ENCODE measurements at regions not wholly inside any gene's neighbourhood (a gene's known extent, or its start where the extent isn't known, plus 50 kb on each side); places are given as distances from the start of the nearest gene placed in this dataset.
"Not testable (repeated sequence)": the region's sequence is repeated elsewhere in the genome, so short reads cannot be mapped to it uniquely, and the experiment has no call there.

DNA sequence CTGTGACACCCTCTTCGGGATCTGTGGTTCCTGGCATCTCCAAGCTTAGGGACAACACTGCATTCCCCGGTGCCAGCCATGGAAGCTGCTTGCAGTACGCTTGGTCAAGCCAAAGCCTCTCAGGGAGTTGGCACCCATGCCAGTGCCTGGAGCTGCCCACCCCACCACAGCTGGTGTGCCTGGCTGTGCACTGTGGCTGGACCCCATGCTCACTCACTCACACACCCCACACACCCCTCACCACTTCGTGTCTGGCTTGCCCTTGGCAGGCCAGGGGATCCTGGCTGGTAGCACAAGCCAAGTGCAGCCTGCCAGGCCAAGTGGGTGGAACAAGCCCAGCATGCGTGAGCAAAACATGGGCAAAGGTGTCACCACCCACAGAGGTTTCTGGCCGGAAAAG is 324.5 kb upstream of the PTGER4 start:
- no peak for TF ChIP-seq CTCF (IDR thresholded peaks at IDR 0.05)
- no peak overlapping the region for H3K27ac ChIP-seq
- no peak for DNase-seq (ENCODE audit: low spot score)
- no peak overlapping the region for H3K4me3 ChIP-seq

DNA sequence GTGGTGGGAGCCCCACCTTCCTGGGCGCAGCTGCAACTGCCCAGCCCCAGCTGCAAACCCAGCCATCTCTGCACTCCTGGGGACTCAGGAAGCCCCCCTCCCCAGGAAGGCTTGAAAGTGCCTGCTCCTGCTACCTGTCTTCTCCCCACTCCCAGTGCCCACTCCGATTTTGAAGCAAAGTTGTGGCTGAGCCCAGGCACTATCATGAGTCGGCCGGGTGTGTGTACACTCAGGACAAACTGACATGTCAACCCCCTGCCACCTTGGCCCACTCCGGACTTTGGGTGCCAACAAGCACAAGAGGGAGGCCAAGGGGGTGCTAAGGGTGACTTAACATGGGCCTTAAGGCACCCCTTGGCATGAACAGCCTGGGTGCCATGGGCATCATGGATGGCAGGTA is 325.5 kb upstream of the PTGER4 start:
- no peak for TF ChIP-seq CTCF (IDR thresholded peaks at IDR 0.05)
- no peak for DNase-seq (ENCODE audit: low spot score)
- Histone ChIP-seq H3K27ac (no peak overlapping the region), H3K4me3 (no peak overlapping the region)

DNA sequence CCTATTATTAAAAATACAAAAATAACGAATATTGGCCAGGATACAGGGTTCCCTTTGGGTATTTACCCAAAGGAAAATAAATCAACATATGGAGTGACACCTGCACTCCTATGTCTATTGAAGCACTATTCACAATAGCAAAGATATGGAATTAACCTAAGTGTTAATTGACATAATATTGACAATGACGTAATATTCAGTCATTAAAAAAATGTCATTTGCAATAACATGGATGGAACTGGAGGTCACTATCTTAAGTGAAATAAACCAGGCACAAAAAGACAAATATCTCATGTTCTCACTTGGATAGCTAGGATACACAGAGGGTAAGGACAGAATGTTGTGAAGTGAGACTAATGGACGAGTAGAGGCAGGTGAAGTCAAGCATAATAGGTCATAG is 326.3 kb upstream of the PTGER4 start:
- TF ChIP-seq CTCF (IDR thresholded peaks at IDR 0.05), result no peak
- no peak for DNase-seq (ENCODE audit: low spot score)
- H3K27ac ChIP-seq, result no peak overlapping the region
- no peak overlapping the region for H3K4me3 ChIP-seq

- H3K27ac ChIP-seq, result no peak overlapping the region
- TF ChIP-seq CTCF (IDR thresholded peaks at IDR 0.05), result no peak
- no peak for DNase-seq (ENCODE audit: low spot score)
- H3K4me3 ChIP-seq, result no peak overlapping the region
Measured at GRCh38 chr5:40347981-40348725, 331.6 kb upstream of the PTGER4 start.

GRCh38 chr5:40346901-40347300 is 332.8 kb upstream of the PTGER4 start:
- Histone ChIP-seq H3K4me3 (no peak overlapping the region), H3K27ac (no peak overlapping the region)
- no peak for TF ChIP-seq CTCF (IDR thresholded peaks at IDR 0.05)
- DNase-seq (ENCODE audit: low spot score), result no peak

DNA sequence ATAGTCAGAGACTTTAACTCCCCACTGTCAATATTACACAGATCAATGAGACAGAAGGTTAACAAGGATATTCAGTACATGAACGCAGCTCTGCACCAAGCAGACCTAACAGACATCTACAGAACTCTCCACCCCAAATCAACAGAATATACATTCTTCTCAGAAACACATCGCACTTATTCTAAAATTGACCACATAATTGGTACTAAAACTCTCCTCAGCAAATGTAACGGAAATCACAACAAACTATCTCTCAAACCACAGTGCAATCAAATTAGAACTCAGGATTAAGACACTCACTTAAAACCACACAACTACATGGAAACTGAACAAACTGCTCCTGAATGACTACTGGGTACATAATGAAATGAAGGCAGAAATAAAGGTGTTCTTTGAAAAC is 341.3 kb upstream of the PTGER4 start:
- not testable (repeated sequence) for H3K27ac ChIP-seq; H3K4me3 ChIP-seq; DNase-seq (ENCODE audit: low spot score)

DNA sequence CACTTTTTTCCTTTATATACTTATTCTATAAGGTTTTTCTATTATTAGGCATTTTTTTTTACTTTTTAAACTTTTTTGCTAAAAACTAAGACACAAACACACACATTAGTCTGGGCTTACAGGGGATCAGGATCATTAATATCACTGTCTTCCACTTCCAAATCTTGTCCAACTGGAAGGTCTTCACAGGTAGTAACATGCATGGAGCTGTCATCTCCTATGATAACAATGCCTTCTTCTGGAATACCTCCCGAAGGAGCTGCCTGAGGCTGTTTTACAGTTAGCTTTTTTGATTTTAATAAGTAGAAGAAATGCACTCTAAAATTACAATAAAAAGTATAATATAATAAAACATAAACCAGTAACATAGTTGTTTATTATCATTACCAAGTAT is 345.5 kb upstream of the PTGER4 start:
- H3K27ac ChIP-seq, result no peak overlapping the region
- no peak for DNase-seq (ENCODE audit: low spot score)
- H3K4me3 ChIP-seq, result no peak overlapping the region
- no peak for TF ChIP-seq CTCF (IDR thresholded peaks at IDR 0.05)

Data from coronary artery (tissue), 2 donors.